HG03135 (cell line): ENCODE measurements at regions not wholly inside any gene's neighbourhood (a gene's known extent, or its start where the extent isn't known, plus 50 kb on each side); places are given as distances from the start of the nearest gene placed in this dataset.

Experiments
- ATAC-seq: cut with Tn5 transposase; IDR thresholded peaks from one replicate; pipeline ENCODE4 v1.9.1; 2021; ENCODE audit warnings: mild to moderate bottlenecking, moderate library complexity; ENCODE audit not compliant: unreplicated experiment

GRCh38 chr11:11789735-11790369 is 51.9 kb upstream of the USP47 start:
- ATAC-seq: no peak

DNA sequence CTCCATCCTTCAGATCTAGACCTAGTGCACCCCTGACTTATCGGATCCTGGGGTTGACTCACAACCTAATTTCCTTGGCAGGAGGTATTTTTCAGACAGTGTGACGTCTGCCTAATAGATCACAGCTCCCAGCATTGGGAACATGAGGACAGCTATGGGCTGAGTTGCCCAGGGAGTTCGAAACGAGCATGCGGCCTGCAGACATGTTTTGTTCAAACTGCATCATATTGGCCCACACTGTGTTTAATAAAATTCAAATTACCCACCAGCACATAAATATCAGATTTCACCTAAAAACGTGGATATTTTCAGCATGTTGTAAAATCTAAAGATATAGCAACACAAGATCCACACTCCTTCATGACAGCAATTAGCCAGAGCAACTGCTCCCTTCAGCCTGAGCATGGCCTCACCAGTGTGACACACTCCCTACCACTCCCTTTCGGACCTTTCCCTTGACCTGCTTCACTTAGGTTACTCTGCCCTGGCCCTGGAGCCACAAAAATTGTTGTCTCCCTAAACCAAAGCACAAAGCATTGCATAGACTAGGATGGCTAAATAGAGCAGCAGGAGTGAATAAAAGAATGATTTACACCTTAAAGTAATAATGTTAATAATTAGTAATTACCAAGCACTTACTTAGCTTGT is 53.6 kb upstream of the USP47 start:
- ATAC-seq: no peak

DNA sequence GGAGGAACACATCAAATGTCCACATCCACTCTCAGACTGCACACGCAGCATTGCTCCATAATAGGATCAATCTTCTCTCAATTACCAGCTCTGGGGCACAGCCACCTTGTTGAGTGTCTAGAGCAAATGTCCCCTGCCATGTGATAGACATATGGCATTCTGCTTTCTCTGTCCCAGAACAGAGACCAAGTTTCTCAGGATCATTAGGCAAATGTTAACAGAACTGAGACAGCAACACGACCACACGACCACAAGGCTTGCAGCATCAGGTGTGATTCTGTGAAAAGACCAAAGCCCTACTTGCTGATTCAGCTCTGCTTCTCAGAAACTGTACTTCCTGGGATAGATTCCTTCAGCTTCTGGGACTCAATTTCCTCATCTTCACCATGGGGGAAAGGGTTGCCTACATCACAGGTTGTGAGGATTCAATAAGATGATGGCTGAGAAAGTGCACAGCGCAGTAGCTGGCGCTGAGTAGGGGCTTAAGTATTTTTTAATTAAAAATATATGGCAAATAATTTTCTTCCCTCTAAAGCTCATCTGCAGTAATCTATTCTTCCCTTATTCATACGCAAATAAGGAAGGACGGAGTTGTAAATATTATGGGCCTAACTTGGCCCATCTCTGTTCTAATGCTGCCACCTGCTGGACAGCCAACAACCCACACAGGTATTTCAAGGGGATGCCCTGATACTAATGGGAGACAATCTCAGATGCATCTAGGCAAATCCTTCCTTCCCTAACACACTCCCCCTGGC is 54.3 kb upstream of the USP47 start:
- peak; percentile 66 for ATAC-seq

DNA sequence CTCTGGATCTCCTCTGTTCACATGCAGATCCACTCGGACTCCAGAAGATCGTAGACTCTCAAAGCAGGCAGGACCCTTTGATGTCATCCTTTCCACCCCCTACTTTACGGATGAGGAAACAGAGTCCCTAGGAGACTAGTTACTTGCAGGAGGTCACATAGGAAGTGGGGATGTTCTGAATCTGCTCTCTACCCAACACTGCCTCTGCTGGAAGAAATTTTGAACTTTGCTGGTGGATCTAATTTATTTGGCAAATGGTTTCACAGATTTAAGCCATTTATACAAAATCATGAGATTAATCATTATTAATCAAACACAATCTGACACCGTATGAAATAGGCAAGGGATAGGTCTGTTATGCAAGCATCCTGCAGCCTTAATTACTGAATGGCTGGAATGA is 55.0 kb upstream of the USP47 start:
- no peak for ATAC-seq

GRCh38 chr11:11786234-11786633 is 55.5 kb upstream of the USP47 start:
- no peak for ATAC-seq

DNA sequence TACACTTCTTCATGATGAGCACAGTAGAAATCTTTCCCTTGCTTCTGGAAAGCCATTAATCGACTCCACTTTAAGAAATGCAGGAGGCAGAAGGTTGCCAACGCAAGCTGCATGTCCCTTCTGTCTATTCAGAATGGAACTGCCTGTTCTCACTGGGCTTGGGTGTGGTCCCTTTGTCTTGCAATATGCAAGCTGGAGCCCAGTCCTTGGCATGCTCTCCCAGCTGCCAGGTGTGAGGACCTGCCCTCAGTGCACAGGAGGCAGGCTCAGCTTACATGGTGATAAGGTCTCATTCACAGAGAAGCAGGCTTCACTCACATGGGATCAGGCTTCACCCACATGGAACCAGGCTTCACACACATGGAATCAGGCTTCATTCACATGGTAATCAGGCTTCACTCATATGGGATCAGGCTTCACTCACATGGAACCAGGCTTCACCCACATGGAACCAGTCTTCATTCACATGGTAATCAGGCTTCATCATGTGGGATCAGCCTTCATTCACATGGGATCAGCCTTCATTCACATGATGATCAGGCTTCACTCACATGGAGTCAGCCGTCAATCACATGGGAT is 59.2 kb upstream of the USP47 start:
- ATAC-seq: no peak

GRCh38 chr11:11780858-11781257 is 60.9 kb upstream of the USP47 start:
- ATAC-seq: no peak

- ATAC-seq: no peak
Observed at GRCh38 chr11:11779975-11780374, 61.8 kb upstream of the USP47 start.

GRCh38 chr11:11777897-11778296 is 63.9 kb upstream of the USP47 start:
- no peak for ATAC-seq

DNA sequence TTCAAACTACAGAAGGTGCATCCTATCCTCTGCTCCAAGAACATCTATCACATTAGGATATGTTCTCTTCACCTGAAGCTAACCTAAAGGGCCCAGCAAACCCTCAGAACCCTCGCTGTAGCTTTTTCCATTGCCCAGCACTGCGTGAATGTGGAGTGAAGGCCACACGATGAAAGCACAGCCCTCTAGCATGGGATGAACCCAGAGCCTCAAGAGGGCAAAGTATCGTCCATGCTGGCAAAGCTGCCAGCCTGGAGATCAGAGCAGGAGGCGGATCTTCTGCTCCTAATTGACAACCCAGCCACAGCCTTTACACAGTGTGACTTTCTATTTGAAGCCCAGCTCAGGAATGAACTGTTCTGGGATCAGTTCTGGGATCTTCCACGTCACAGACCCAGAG is 65.1 kb upstream of the USP47 start:
- no peak for ATAC-seq

DNA sequence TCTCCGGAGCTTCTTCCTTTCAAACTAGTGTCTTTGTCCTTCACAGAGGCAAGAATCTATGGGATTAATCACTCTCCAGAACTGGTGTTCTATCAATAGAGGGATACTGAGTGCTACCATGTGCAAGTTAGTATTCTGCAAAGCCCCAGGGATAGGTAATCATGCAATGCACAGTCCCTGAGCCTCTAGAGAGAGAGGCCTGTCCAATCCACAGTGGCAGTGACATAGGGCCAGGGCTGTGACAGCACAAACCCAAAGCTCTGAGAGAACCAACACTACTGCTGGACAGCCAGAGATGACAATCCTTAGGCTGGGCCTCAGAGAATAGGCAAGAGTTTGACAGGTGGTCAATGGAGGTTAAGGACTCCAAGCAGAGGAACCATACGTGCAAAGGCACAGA is 66.8 kb upstream of the USP47 start:
- no peak for ATAC-seq

DNA sequence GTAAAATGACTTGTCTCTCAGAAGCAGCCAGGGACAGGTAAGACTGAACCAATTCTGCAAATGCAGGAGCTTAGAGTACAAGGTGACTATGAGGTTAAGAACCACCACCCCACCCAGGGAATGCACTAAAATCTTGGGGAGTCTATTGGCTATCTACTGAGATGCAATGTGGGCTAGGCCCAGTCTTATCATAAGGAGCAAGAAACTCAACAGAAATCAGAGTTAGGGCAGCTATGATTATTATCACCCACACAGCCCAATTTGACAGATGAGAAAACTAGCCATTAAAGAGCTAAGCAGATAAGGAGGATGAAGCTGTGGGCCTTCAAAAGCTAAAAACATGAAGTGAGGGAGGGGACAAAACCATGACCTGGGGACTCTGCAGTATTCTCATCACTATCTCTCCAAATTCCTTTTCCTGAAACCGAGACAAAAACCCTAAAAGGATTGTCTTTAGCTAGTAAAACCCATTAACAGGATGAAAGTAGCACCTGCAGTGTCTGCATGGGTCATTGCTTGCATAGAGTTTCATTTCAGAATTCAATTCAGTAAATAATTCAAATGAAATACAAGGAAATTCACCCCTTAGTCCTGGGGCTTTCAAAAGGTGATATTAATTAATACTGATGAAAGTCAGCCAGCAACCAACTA is 68.8 kb upstream of the USP47 start:
- no peak for ATAC-seq

DNA sequence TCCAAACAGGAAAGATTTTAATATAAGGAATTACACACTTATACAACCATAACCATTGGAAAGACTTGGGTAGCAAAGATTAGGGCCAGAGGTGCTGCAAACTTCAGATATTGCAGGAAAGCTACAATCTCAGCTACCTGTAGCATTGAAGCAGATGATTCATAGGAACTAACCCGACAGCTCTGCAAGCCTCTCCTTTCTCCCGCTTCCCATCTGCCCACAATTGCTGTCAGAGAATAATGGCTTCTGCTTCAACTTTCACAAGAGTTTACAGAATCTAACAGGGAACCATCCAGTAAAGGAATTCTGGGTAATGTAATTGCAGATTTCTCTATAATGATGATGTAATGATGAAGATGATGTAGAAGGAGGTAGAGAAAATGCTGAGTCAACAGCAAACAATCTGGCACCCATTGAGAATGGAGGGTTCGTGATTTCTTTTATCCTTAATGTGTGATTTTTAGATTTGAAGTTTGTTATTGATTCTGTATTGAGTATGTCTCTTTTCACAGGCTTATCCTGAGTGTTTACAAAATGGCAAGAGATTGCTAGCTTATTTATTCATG is 70.8 kb upstream of the USP47 start:
- ATAC-seq: no peak

GRCh38 chr11:11770296-11770695 is 71.5 kb upstream of the USP47 start:
- ATAC-seq: no peak

GRCh38 chr11:11769782-11770181 is 72.0 kb upstream of the USP47 start:
- ATAC-seq: no peak

DNA sequence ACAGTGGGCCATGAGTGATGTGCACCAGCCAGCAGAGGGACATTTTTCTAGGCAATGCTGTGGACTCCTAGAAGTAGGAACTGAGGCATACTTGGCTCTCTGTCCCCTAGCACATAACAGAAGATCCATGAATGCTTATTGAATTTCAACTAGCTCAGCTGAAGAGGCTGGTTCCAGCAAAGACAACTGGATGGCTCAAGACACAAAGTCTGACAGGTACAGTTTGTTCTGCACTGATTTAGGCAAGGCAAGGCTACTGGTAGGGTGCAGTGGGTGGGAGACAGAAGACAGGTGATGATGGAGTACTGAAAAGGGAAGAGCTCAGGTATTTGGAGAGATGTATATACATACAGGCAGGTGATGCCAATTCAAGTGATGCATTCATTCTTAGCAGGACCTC is 72.4 kb upstream of the USP47 start:
- ATAC-seq: no peak

DNA sequence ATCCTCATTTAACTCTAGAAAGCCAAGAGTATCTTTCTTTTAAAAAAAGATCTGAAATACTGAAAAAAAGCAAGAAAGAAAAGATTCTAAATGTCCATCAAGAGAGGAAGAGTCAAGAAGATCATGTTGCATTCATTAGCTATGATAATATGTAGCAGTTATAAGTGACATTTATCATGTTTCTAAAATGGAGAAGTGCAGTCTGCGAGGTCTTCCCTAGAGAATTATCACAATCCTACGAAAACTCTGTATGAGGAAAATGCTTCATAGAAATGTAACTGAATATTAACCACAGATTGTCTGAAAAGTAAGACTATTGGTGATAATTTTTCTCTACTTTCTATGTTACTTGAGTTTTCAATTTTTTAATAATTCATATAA is 77.4 kb upstream of the USP47 start:
- ATAC-seq: no peak

DNA sequence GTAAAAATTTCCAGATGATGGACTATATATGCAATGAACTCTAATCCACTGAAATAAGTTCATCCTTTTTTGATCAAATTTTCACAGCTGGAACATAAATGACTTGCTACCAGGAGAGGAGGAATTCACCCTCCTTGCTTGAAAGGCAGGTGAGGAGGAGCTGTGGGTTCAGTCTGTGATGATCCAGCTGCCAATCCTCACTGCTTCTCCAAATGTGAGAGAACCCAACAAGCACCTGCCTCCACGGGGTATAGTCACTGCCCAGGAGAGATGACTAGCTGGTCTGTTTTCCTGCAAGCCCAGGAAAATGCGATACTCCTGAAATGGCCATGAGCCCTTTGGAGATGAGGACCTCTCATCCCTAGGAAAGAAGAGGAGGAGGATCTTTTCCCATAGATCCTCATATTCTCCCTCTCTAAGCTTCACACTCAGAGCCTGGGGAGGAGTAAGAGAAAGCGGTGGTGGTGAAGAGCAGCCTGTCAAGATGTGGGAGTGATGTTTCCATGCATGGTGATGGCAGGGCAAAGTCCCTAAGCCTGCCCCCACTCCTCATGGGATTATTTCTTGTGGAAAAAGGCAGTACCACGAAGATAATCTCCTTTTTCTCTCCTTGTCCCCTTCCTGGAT is 77.9 kb upstream of the USP47 start:
- ATAC-seq: no peak

- ATAC-seq: no peak
Observed at GRCh38 chr11:11760838-11761237, 80.9 kb upstream of the USP47 start.

DNA sequence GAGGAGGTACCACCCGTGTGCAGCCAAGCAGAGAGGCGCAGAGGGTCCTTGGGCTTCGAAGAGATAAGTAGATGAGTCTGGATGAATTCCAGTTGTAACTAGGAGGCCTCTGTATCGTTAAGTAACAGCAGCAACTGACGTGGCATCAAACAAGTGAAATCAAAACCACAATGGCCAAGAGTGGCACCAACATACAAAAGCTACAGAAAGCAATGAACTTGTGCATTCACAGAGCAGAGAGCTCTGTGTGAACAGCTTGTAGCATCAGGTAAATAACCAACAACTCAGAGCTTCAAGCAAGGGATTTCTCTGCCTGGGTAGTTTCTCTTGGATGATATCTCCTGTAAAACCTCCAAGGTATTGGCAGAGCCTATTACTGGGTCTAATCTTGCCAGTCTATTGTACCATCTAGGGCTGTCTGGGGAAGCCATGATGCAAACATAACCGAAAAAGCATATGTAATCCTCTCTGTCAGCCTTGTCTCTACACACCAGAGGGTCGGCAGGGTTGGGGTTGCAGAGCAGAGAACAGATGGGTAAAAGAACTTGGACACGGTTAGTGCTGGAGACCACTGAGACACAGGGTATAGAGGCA is 83.1 kb upstream of the USP47 start:
- no peak for ATAC-seq
